ENCODE measurements at regions not wholly inside any gene's neighbourhood (a gene's known extent, or its start where the extent isn't known, plus 50 kb on each side); places are given as distances from the start of the nearest gene placed in this dataset.

DNA sequence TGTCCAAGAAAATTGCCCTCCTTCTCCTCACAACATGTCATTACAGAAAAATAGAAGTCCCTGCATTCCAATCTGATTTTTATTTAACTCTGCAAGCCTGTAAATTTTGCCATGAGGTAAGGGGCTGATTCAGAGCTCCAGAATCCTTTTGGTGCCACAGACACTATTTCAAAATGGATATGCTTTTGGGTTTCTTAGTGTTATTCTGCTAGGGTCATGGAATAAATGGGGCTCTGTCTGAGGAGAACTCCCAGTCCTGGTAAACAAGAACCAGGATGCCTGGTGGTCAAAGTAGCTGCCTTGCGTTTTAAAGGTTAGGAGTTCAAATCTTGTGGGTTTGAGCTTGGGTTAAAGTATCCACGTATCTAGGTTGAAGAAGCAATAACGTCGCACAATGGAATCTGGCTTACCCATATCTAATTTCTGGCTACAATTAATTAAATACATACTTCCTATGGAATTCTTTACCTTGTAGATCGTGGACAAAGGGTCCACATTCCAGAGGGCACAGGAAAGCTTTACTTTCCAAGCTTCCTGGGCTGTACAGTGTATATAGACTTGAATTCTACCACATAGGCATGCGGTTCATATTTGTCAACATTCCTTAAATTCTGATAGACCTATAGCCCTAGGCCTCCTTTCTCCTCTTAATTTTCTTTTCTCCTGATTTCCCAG lies 98.0 kb upstream of the CDC42BPA start:
- Histone ChIP-seq H3K23me2 (ENCODE audit: insufficient read length, low read depth, low read length, poor library complexity, severe bottlenecking) (no peaks in the 10 kb centered on the region), H2BK5ac (ENCODE audit: insufficient read length, low read length) (no peak overlapping the region), H2AFZ (ENCODE audit: low read length) (no peak overlapping the region), H2BK12ac (ENCODE audit: insufficient read length, low read depth, low read length) (no peak overlapping the region), H3K79me2 (ENCODE audit: insufficient read depth, low read length) (no peaks in the 10 kb centered on the region), H3K4ac (ENCODE audit: low read depth, low read length) (no peak overlapping the region), H2BK120ac (ENCODE audit: low read depth, low read length, poor library complexity, severe bottlenecking) (no peak overlapping the region), H3K23ac (ENCODE audit: insufficient read length, low read depth, low read length) (no peak overlapping the region), H3K9me3 (ENCODE audit: control insufficient read depth, low read depth, low read length) (no peaks in the 10 kb centered on the region), H4K91ac (ENCODE audit: insufficient read length, low read depth, low read length) (no peak overlapping the region), H4K8ac (replicated peaks; ENCODE audit: insufficient read length, low read depth, low read length) (no peak overlapping the region), H3K79me1 (ENCODE audit: insufficient read depth, low read depth, low read length, poor library complexity, severe bottlenecking) (no peaks in the 10 kb centered on the region), H3K56ac (ENCODE audit: insufficient read length, low read depth, low read length) (no peak overlapping the region), H3K14ac (ENCODE audit: insufficient read depth, low read length) (no peak overlapping the region), H2AK5ac (ENCODE audit: insufficient read length, low read length) (no peak overlapping the region), H2BK20ac (ENCODE audit: low read depth, low read length, poor library complexity, severe bottlenecking) (no peak overlapping the region), H3K9ac (ENCODE audit: extremely low read depth, insufficient read length, low read length) (no peak overlapping the region), H3T11ph (ENCODE audit: low read length) (no peak overlapping the region), H2BK15ac (ENCODE audit: low read depth, low read length) (no peak overlapping the region), H4K20me1 (ENCODE audit: control insufficient read depth, insufficient read depth, insufficient read length) (no peaks in the 10 kb centered on the region), H3K18ac (ENCODE audit: insufficient read length, low read depth, low read length) (no peak overlapping the region), H4K5ac (ENCODE audit: insufficient read length, low read depth, low read length) (no peak overlapping the region), H3K27ac (ENCODE audit: insufficient read length, low read depth, low read length) (no peak overlapping the region), H3K4me1 (ENCODE audit: insufficient read depth, low read length) (no peaks in the 10 kb centered on the region), H3K27me3 (ENCODE audit: insufficient read depth, low read length) (no peaks in the 10 kb centered on the region), H3K4me2 (ENCODE audit: insufficient read depth, insufficient read length, low read length) (no peak overlapping the region)
- peaks cover 2% of the 10 kb centered on the region; the same call in 1 of the 2 replicates for H3K27me3 Mint-ChIP-seq (ENCODE audit: low read depth)
- no peak for DNase-seq
- no peak overlapping the region for H3K27ac Mint-ChIP-seq
- no peaks in the 10 kb centered on the region for H3K36me3 Mint-ChIP-seq (ENCODE audit: insufficient read depth in 1 of 3, low read depth in 3 of 3)
- WGBS (ENCODE audit: extremely low coverage, insufficient read length, low lambda C conversion rate) = no CpG with 5 or more reads among the region's 6 CpGs
- no peaks in the 10 kb centered on the region for H3K9me3 Mint-ChIP-seq
- no peaks in the 10 kb centered on the region for H3K4me1 Mint-ChIP-seq
- no peak overlapping the region for H3K4me3 Mint-ChIP-seq
- TF ChIP-seq, protein P1, sequence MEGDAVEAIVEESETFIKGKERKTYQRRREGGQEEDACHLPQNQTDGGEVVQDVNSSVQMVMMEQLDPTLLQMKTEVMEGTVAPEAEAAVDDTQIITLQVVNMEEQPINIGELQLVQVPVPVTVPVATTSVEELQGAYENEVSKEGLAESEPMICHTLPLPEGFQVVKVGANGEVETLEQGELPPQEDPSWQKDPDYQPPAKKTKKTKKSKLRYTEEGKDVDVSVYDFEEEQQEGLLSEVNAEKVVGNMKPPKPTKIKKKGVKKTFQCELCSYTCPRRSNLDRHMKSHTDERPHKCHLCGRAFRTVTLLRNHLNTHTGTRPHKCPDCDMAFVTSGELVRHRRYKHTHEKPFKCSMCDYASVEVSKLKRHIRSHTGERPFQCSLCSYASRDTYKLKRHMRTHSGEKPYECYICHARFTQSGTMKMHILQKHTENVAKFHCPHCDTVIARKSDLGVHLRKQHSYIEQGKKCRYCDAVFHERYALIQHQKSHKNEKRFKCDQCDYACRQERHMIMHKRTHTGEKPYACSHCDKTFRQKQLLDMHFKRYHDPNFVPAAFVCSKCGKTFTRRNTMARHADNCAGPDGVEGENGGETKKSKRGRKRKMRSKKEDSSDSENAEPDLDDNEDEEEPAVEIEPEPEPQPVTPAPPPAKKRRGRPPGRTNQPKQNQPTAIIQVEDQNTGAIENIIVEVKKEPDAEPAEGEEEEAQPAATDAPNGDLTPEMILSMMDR (conservative IDR thresholded peaks at IDR 0.05) = no peak
